HepG2 (cell line): ENCODE measurements at regions not wholly inside any gene's neighbourhood (a gene's known extent, or its start where the extent isn't known, plus 50 kb on each side); places are given as distances from the start of the nearest gene placed in this dataset.

Experiments
- ATAC-seq: fragments of 200-7000 bp; cut with Tn5 transposase; 3 replicates; pipeline ENCODE4 v1.9.1; 2020; ENCODE audit warnings: mild to moderate bottlenecking, moderate library complexity
- BruUV-seq: library from RNA; stranded (reverse); fragments of 400-500 nt; replicated peaks from 2 replicates; lab custom pipeline; 2021; lab: Mats Ljungman, UMichigan
- CTCF ChIA-PET: fragments of 300-600 bp; formaldehyde crosslinking; extraction: SDS; loops from one replicate; lab custom pipeline; 2021; ENCODE audit warnings: low total read pairs, inconsistent platforms, low intra/inter-chr PET ratio; lab: Yijun Ruan, JAX
- POLR2A ChIA-PET: fragments of 350-600 bp; sonication (Branson Sonifier 250); formaldehyde crosslinking; loops from one replicate; lab custom pipeline; 2020; ENCODE audit warnings: antibody characterized with exemption, inconsistent platforms; lab: Yijun Ruan, JAX
- DNase-seq: peaks from one replicate; pipeline ENCODE4 v3.0.0-alpha.2; 2015; ENCODE audit warnings: low spot score
- FAIRE-seq: peaks from 3 replicates; lab custom pipeline; 2011; peaks lifted over from hg19 to GRCh38; lab: Jason Lieb, UNC
- H2AFZ ChIP-seq: one replicate; pipeline ENCODE4 v1.6.1; 2011; ENCODE audit warnings: low read length, inconsistent platforms
- H3K27ac ChIP-seq: fragments of 300-600 bp; 3 replicates; pipeline ENCODE4 v1.8.0; 2011; ENCODE audit warnings: mixed run types, mild to moderate bottlenecking, mixed read lengths, low read length, inconsistent platforms; ENCODE audit not compliant: insufficient read depth; ENCODE audit errors: extremely low read length
- H3K27me3 ChIP-seq, 2 experiments: fragments of 200-600 bp in 1 of 2; 2 replicates in 1 of 2; 3 replicates in 1 of 2; pipeline versions ENCODE4 v1.6.0 to v1.8.0; 2011; ENCODE audit warnings: low read length in 2 of 2, mild to moderate bottlenecking in 2 of 2, moderate library complexity in 2 of 2, inconsistent platforms in 1 of 2; ENCODE audit not compliant: insufficient read depth in 2 of 2, control insufficient read depth in 1 of 2
- H3K36me3 ChIP-seq, 2 experiments: fragments of 200-600 bp in 1 of 2; replicated peaks in 1 of 2; 2 replicates in 1 of 2; 3 replicates in 1 of 2; pipeline versions ENCODE4 v1.5.1 to v1.8.0; 2011; ENCODE audit warnings: low read length in 2 of 2, inconsistent platforms in 1 of 2; ENCODE audit not compliant: insufficient read depth in 2 of 2, control insufficient read depth in 1 of 2
- H3K4me1 ChIP-seq: 2 replicates; pipeline ENCODE4 v1.5.1; 2012; ENCODE audit warnings: low read length, inconsistent platforms; ENCODE audit not compliant: insufficient read depth
- H3K4me2 ChIP-seq: 2 replicates; pipeline ENCODE4 v1.6.0; 2011; ENCODE audit warnings: low read depth, low read length, inconsistent platforms
- H3K4me3 ChIP-seq, 3 experiments: fragments of 200-600 bp in 1 of 3; sonication (generic), shearing (Covaris generic) in 1 of 3; replicated peaks in 1 of 3; 2 replicates each; pipeline ENCODE4 v1.5.1; 2011 to 2016; ENCODE audit warnings: low read length in 3 of 3, inconsistent platforms in 2 of 3, low read depth in 2 of 3, mild to moderate bottlenecking in 2 of 3, control low read depth in 1 of 3, mixed read lengths in 1 of 3; ENCODE audit not compliant: insufficient read depth in 1 of 3
- H3K79me2 ChIP-seq: one replicate; pipeline ENCODE4 v1.6.1; 2011; ENCODE audit warnings: low read length, inconsistent platforms; ENCODE audit not compliant: insufficient read depth
- H3K9ac ChIP-seq: 2 replicates; pipeline ENCODE4 v1.6.0; 2011; ENCODE audit warnings: mild to moderate bottlenecking, low read depth, low read length, inconsistent platforms; ENCODE audit not compliant: insufficient read depth
- H3K9me3 ChIP-seq: 2 replicates; pipeline ENCODE4 v1.5.1; 2012; ENCODE audit warnings: mild to moderate bottlenecking, low read length
- H4K20me1 ChIP-seq: 2 replicates; pipeline ENCODE4 v1.6.0; 2011; ENCODE audit warnings: inconsistent platforms, mild to moderate bottlenecking, low read length, moderate library complexity; ENCODE audit not compliant: insufficient read depth
- PLRG1 ChIP-seq: fragments of 450-650 bp; conservative IDR thresholded peaks from 2 replicates; pipeline ENCODE4 v1.6.1; 2016
- RAD51 ChIP-seq: fragments of 450-650 bp; IDR thresholded peaks from 2 replicates; pipeline ENCODE4 v1.6.1; 2016; ENCODE audit warnings: borderline replicate concordance
- ZNF572 ChIP-seq: sonication (generic); formaldehyde crosslinking; IDR thresholded peaks from 2 replicates; pipeline ENCODE4 v1.5.1; 2020; ENCODE audit warnings: mild to moderate bottlenecking, missing genetic modification reagents
- WGBS: methylation state at CpG from one replicate; pipeline ENCODE4 v1.1.6; 2017; ENCODE audit warnings: low lambda C conversion rate; 5-methylcytosine and 5-hydroxymethylcytosine counted together
- in situ Hi-C: cut with HindIII; loops from 2 replicates; pipeline ENCODE4 v1.10.0; 2017; ENCODE audit warnings: low pct_unique_long_range_greater_than_20kb; ENCODE audit not compliant: extremely low pct_ligation_motif_present
- intact Hi-C: fragments of 100-400 bp; cut with micrococcal nuclease; formaldehyde crosslinking; loops from one replicate; pipeline ENCODE4 v1.10.0; 2022; ENCODE audit not compliant: unreplicated experiment
- TF ChIP-seq, protein P1 (sequence below): sonication (generic); formaldehyde crosslinking; IDR thresholded peaks from 2 replicates; pipeline ENCODE4 v1.8.0; 2022; ENCODE audit warnings: mild to moderate bottlenecking, missing genetic modification reagents, borderline replicate concordance

DNA sequence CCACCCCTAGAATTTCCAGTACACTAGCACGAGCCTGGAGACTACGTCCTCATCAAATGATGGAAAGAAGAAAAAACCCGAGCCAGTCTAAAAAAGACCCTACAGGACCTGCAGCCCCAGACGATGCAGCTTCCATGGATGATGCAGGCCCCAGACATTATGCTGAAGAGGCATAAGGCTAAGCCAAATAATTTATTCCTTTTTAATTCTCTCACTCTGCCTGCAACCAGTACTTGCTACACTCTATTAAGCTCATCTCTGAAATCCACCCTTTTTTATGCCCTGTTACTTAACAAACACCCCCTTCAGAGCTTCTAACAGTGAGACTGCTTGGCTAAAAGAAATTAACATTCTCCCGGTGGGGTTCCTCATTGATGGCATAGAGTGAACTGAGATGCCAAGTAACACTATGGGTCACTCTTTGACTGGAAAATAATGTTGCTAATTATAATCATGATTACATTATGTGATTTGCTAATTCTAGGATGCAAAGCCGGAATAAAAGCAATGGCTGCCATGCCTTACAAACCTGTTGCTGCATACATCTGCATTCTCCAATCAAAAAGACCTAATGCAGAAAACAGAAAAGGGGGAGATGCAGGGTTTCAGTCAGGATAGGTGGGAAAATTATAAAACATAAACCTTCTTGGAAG, 1462.4 kb downstream of the UQCRFS1 start:
- Histone ChIP-seq H3K9me3 (peaks cover 88% of the 10 kb centered on the region), H3K79me2 (no peaks in the 10 kb centered on the region), H3K36me3 (no peaks in the 10 kb centered on the region), H4K20me1 (no peaks in the 10 kb centered on the region), H3K27me3 (no peaks in the 10 kb centered on the region), H3K4me3 (no peak overlapping the region), H3K27ac (no peak overlapping the region), H3K4me2 (no peak overlapping the region), H3K4me1 (no peaks in the 10 kb centered on the region), H3K9ac (no peak overlapping the region), H2AFZ (no peak overlapping the region)
- BruUV-seq = no TSS peak
- TF ChIP-seq PLRG1 = no peak
- ChIA-PET CTCF (no interaction called here), POLR2A (no interaction called here)
- intact Hi-C loops (no loop called here), in situ Hi-C loops (no loop called here)
- no peak for ATAC-seq
- WGBS = 90% methylated on average over 6 of the region's 6 CpGs
- no peak for FAIRE-seq
- no peak for DNase-seq

DNA sequence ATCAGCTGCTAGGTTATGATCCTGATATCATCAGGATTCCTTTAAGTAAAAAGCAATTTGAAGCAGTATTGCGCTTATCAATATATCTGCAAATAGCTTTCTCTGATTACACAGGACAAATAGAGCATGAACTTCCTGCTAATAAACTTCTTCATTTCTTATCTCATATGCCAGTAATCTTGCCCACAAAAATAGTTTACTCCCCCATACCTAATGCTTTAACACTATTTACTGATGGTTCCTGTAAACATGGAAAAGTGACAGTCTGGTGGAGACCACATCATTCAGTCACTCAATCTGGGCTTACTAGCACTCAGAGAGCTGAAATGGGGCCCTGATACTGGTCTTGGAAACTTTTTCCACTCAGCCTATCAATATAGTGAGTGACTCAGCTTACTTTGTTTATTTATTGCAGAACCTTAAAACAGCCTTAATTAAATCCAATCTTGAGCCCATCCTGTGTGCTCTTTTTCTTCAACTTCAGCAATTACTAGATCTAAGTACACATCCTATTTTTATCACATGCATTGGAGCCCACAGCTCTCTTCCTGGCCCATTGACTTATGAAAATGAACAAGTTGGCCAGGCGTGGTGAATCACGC, 1464.3 kb downstream of the UQCRFS1 start:
- Histone ChIP-seq H3K9ac (no peak overlapping the region), H2AFZ (no peak overlapping the region), H3K4me2 (no peak overlapping the region), H3K4me3 (no peak overlapping the region), H3K27me3 (no peaks in the 10 kb centered on the region), H3K9me3 (peaks cover 85% of the 10 kb centered on the region), H3K27ac (no peak overlapping the region), H4K20me1 (no peaks in the 10 kb centered on the region), H3K4me1 (no peaks in the 10 kb centered on the region), H3K36me3 (no peaks in the 10 kb centered on the region), H3K79me2 (no peaks in the 10 kb centered on the region)
- no peak for ATAC-seq
- in situ Hi-C loops (no loop called here), intact Hi-C loops (no loop called here)
- 93% methylated on average over 3 of the region's 3 CpGs for WGBS
- BruUV-seq = no TSS peak
- DNase-seq = no peak
- POLR2A ChIA-PET = no interaction called here
- FAIRE-seq = no peak
- TF ChIP-seq ZNF572 (CRISPR knock-in tag) (no peak), RAD51 (no peak)
- TF ChIP-seq, protein P1, sequence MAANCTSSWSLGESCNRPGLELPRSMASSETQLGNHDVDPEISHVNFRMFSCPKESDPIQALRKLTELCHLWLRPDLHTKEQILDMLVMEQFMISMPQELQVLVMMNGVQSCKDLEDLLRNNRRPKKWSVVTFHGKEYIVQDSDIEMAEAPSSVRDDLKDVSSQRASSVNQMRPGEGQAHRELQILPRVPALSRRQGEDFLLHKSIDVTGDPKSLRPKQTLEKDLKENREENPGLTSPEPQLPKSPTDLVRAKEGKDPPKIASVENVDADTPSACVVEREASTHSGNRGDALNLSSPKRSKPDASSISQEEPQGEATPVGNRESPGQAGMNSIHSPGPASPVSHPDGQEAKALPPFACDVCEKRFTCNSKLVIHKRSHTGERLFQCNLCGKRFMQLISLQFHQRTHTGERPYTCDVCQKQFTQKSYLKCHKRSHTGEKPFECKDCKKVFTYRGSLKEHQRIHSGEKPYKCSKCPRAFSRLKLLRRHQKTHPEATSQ = no peak
- CTCF ChIA-PET = no interaction called here
